ENCODE measurements at regions not wholly inside any gene's neighbourhood (a gene's known extent, or its start where the extent isn't known, plus 50 kb on each side); places are given as distances from the start of the nearest gene placed in this dataset.

- H3K27ac ChIP-seq = no peak overlapping the region
- 78 to 83% methylated on average over 6 of the region's 6 CpGs for WGBS, 2 donors
- no peak overlapping the region for H3K4me3 ChIP-seq
- TF ChIP-seq, protein P1, sequence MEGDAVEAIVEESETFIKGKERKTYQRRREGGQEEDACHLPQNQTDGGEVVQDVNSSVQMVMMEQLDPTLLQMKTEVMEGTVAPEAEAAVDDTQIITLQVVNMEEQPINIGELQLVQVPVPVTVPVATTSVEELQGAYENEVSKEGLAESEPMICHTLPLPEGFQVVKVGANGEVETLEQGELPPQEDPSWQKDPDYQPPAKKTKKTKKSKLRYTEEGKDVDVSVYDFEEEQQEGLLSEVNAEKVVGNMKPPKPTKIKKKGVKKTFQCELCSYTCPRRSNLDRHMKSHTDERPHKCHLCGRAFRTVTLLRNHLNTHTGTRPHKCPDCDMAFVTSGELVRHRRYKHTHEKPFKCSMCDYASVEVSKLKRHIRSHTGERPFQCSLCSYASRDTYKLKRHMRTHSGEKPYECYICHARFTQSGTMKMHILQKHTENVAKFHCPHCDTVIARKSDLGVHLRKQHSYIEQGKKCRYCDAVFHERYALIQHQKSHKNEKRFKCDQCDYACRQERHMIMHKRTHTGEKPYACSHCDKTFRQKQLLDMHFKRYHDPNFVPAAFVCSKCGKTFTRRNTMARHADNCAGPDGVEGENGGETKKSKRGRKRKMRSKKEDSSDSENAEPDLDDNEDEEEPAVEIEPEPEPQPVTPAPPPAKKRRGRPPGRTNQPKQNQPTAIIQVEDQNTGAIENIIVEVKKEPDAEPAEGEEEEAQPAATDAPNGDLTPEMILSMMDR (IDR thresholded peaks at IDR 0.05) = no peak
- no peak for TF ChIP-seq POLR2A (IDR thresholded peaks at IDR 0.05)
- H3K9me3 ChIP-seq = no peaks in the 10 kb centered on the region
- ATAC-seq = no peak
- intact Hi-C loops (cut with DNase I) = no loop called here
- no peak for DNase-seq
- H3K4me1 ChIP-seq = no peaks in the 10 kb centered on the region
- H3K27me3 ChIP-seq = no peaks in the 10 kb centered on the region
- no peaks in the 10 kb centered on the region for H3K36me3 ChIP-seq (replicated peaks in 1 of 2; ENCODE audit: insufficient read depth in 1 of 2, low read depth in 2 of 2)
Measured at GRCh38 chr16:47892999-47893398, 262.8 kb downstream of the ABCC12 start.

DNA sequence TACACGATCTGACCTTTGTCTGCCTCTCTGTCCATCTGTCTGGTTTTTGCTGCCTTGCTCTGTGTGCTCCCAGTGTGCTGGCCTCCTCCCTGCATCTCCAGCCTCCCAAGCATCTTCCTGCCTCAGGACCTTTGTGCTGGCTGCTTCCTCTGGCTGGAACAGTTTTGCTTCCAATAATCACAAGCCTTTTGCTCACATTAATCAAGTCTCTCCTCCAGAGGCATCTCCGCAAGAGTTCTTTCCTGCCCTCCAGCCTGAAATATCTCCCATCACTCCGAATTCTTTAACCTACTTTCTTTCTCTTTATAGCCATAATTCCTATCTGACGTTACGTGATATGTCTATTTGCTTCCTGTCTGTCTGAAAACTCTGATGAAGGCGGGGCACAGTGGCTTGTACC is 267.1 kb downstream of the ABCC12 start:
- Histone ChIP-seq H3K36me3 (replicated peaks in 1 of 2; ENCODE audit: insufficient read depth in 1 of 2, low read depth in 2 of 2) (no peaks in the 10 kb centered on the region), H3K4me1 (no peaks in the 10 kb centered on the region), H3K4me3 (no peak overlapping the region), H3K27ac (no peak overlapping the region), H3K9me3 (no peaks in the 10 kb centered on the region), H3K27me3 (no peaks in the 10 kb centered on the region)
- WGBS, 2 donors = 57 to 64% methylated on average over 6 of the region's 6 CpGs
- TF ChIP-seq, protein P1 (IDR thresholded peaks at IDR 0.05) = no peak
- no peak for TF ChIP-seq POLR2A (IDR thresholded peaks at IDR 0.05)
- DNase-seq (no peak), ATAC-seq (no peak)
- intact Hi-C loops (cut with DNase I) = no loop called here

DNA sequence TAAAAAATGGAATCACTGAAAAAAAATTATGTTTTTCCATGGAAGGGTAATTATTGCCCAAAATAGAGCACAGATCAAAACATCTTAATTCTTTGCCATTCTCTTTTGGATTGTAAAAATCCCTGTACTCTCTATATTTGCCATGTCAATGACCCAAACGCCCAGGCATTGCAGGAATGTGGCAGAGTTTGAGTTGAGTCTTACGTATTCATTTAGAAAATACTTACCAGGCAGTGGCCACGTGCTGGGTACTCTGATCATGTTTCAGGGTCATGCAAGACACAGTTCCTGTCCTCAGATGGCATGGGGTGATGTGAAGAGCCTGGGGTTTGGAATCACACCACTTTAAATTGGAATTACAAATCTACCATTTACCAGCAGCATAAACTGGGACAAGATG is 267.7 kb downstream of the ABCC12 start:
- ATAC-seq = no peak
- no peak overlapping the region for H3K27ac ChIP-seq
- no peak for DNase-seq
- no peaks in the 10 kb centered on the region for H3K4me1 ChIP-seq
- H3K4me3 ChIP-seq = no peak overlapping the region
- 6 to 11% methylated on average over 3 of the region's 3 CpGs for WGBS, 2 donors
- no peaks in the 10 kb centered on the region for H3K27me3 ChIP-seq
- no peaks in the 10 kb centered on the region for H3K9me3 ChIP-seq
- H3K36me3 ChIP-seq (replicated peaks in 1 of 2; ENCODE audit: insufficient read depth in 1 of 2, low read depth in 2 of 2) = no peaks in the 10 kb centered on the region
- TF ChIP-seq, protein P1 (IDR thresholded peaks at IDR 0.05) = no peak
- no peak for TF ChIP-seq POLR2A (IDR thresholded peaks at IDR 0.05)
- intact Hi-C loops (cut with DNase I) = no loop called here

- H3K27ac ChIP-seq = no peak overlapping the region
- TF ChIP-seq, protein P1 (IDR thresholded peaks at IDR 0.05) = no peak
- TF ChIP-seq POLR2A (IDR thresholded peaks at IDR 0.05) = no peak
- no peaks in the 10 kb centered on the region for H3K27me3 ChIP-seq
- no peaks in the 10 kb centered on the region for H3K36me3 ChIP-seq (replicated peaks in 1 of 2; ENCODE audit: insufficient read depth in 1 of 2, low read depth in 2 of 2)
- intact Hi-C loops (cut with DNase I) = no loop called here
- 18 to 25% methylated on average over 5 of the region's 5 CpGs for WGBS, 2 donors
- H3K4me1 ChIP-seq = no peaks in the 10 kb centered on the region
- DNase-seq = no peak
- no peaks in the 10 kb centered on the region for H3K9me3 ChIP-seq
- H3K4me3 ChIP-seq = no peak overlapping the region
- no peak for ATAC-seq
Measured at GRCh38 chr16:47887496-47887895, 268.3 kb downstream of the ABCC12 start.

GRCh38 chr16:47886631-47887415 is 269.0 kb downstream of the ABCC12 start:
- H3K36me3 ChIP-seq (replicated peaks in 1 of 2; ENCODE audit: insufficient read depth in 1 of 2, low read depth in 2 of 2) = no peaks in the 10 kb centered on the region
- ATAC-seq (no peak), DNase-seq (no peak)
- no peak overlapping the region for H3K4me3 ChIP-seq
- H3K27ac ChIP-seq = no peak overlapping the region
- H3K9me3 ChIP-seq = no peaks in the 10 kb centered on the region
- H3K27me3 ChIP-seq = no peaks in the 10 kb centered on the region
- intact Hi-C loops (cut with DNase I) = no loop called here
- no peak for TF ChIP-seq POLR2A (IDR thresholded peaks at IDR 0.05)
- TF ChIP-seq, protein P1 (IDR thresholded peaks at IDR 0.05) = no peak
- WGBS, 2 donors = 37 to 39% methylated on average over 11 of the region's 11 CpGs
- H3K4me1 ChIP-seq = no peaks in the 10 kb centered on the region

All from body of pancreas (tissue), 4 donors.